Breast epithelium (tissue), 4 donors: ENCODE measurements at regions not wholly inside any gene's neighbourhood (a gene's known extent, or its start where the extent isn't known, plus 50 kb on each side); places are given as distances from the start of the nearest gene placed in this dataset.

Experiments
- DNase-seq, 2 donors: peaks; one replicate each; pipeline ENCODE4 v3.0.0-alpha.2; 2019; ENCODE audit warnings: low spot score in 2 of 2
- H3K27ac ChIP-seq, 2 donors: fragments of 200-600 bp; sonication (generic) in 1 of 2; one replicate each; pipeline ENCODE4 v1.5.1; 2016 to 2019; ENCODE audit warnings: mild to moderate bottlenecking in 1 of 2
- H3K27me3 ChIP-seq, 2 donors: fragments of 200-600 bp; sonication (generic) in 1 of 2; one replicate each; pipeline versions ENCODE4 v1.5.1 to v1.6.0; 2017 to 2019; ENCODE audit warnings: control low read depth in 1 of 2, mild to moderate bottlenecking in 1 of 2
- H3K36me3 ChIP-seq: fragments of 200-600 bp; one replicate; pipeline ENCODE4 v1.5.1; 2019
- H3K4me1 ChIP-seq, 2 donors: fragments of 200-600 bp; sonication (generic); one replicate each; pipeline ENCODE4 v1.5.1; 2016 to 2019; ENCODE audit warnings: control low read depth in 1 of 2
- H3K4me3 ChIP-seq, 3 donors: fragments of 200-600 bp; sonication (generic); 1 replicate in 2 of 3; 2 replicates in 1 of 3; pipeline ENCODE4 v1.5.1; 2016 to 2019; ENCODE audit warnings: mild to moderate bottlenecking in 3 of 3, moderate library complexity in 2 of 3
- H3K9me3 ChIP-seq, 2 donors: fragments of 200-600 bp; sonication (generic) in 1 of 2; one replicate each; pipeline ENCODE4 v1.5.1; 2016 to 2019; ENCODE audit warnings: control low read depth in 1 of 2
- POLR2A ChIP-seq: fragments of 450-650 bp; IDR thresholded peaks from one replicate; pipeline ENCODE4 v1.6.1; 2016; ENCODE audit warnings: antibody characterized with exemption, mild to moderate bottlenecking, moderate library complexity
- POLR2AphosphoS5 ChIP-seq, 3 donors: sonication (generic); formaldehyde crosslinking; IDR thresholded peaks; one replicate each; pipeline ENCODE4 v1.6.1; 2017; ENCODE audit warnings: antibody characterized with exemption in 3 of 3
- intact Hi-C: fragments of 100-400 bp; cut with DNase I; formaldehyde crosslinking; loops from one replicate; pipeline ENCODE4 v1.15.1; 2023; ENCODE audit warnings: low total_unique reads
- TF ChIP-seq, protein P1 (sequence below), 3 donors: fragments of 450-650 bp; IDR thresholded peaks; one replicate each; pipeline ENCODE4 v1.5.1; 2016 to 2017; ENCODE audit warnings: antibody characterized with exemption in 3 of 3, mild to moderate bottlenecking in 3 of 3, moderate library complexity in 3 of 3

DNA sequence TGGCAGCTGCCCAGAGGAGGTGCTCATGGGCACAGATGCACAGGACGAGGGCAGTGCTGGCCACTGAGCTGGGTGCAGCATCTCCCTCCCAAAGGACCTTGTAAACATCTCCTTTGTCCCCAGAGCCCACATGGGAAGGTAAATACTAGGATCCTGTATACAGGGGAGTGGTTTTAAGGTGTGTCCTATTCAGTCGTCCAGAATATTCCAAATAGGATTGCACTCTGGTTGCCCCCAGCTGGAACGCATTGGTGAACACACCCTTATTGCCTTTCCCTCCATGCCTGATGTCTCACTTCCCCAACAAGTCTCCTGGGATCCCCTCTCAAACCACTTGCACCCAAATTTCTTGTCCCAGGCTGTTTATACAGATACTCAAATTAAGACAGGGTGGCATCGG is 152.0 kb upstream of the PCBD1 start:
- H3K27ac ChIP-seq = no peak overlapping the region

DNA sequence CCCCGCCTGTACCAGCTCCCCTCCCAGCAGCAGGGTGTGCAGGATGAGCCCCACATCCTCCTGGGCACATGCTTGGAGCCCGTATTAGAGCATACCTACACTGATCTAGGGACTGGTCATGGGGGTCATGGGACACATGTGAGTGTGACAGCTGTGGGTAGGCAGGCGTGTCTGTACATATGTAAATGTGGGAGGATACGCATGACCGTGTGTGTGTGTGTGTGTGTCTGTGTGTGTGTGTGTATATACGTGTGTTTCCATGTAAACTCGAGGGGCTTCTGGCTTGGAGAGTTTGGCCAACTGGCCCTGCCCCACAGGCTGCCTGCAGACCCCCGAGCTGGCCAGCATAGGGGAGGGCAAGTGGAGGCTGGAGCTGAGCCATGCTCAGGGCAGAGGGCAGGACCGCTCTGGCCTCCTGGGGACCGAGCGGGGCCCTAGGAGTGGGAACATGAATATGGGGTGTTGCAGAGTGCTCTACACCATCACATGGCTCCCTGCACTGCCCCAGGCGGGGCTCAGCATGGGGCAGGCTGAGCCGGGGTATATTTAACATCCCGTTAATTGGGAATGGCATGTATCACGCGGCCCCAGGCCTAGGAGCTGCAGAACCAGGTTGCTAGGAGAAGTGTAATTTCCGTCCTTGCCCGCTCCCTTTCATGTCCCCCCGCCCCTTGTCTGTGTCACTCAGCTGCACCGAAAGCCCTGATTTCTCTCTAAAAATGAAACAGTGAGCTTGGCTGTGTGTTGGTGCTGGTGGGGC is 152.7 kb upstream of the PCBD1 start:
- intact Hi-C loops = no loop called here
- Histone ChIP-seq H3K9me3 (no peaks in the 10 kb centered on the region), H3K27me3 (no peaks in the 10 kb centered on the region), H3K4me1 (no peaks in the 10 kb centered on the region), H3K4me3 (no peak overlapping the region), H3K27ac (no peak overlapping the region), H3K36me3 (no peaks in the 10 kb centered on the region)
- TF ChIP-seq POLR2A = no peak
- TF ChIP-seq POLR2AphosphoS5 (IDR thresholded peaks at IDR 0.05) = no peak
- TF ChIP-seq, protein P1, sequence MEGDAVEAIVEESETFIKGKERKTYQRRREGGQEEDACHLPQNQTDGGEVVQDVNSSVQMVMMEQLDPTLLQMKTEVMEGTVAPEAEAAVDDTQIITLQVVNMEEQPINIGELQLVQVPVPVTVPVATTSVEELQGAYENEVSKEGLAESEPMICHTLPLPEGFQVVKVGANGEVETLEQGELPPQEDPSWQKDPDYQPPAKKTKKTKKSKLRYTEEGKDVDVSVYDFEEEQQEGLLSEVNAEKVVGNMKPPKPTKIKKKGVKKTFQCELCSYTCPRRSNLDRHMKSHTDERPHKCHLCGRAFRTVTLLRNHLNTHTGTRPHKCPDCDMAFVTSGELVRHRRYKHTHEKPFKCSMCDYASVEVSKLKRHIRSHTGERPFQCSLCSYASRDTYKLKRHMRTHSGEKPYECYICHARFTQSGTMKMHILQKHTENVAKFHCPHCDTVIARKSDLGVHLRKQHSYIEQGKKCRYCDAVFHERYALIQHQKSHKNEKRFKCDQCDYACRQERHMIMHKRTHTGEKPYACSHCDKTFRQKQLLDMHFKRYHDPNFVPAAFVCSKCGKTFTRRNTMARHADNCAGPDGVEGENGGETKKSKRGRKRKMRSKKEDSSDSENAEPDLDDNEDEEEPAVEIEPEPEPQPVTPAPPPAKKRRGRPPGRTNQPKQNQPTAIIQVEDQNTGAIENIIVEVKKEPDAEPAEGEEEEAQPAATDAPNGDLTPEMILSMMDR (IDR thresholded peaks at IDR 0.05) = no peak
- DNase-seq = no peak

More for the DNA sequence above, 152.0 kb upstream of the PCBD1 start:
- Histone ChIP-seq H3K27me3 (no peaks in the 10 kb centered on the region), H3K36me3 (no peaks in the 10 kb centered on the region), H3K4me3 (no peak overlapping the region), H3K4me1 (no peaks in the 10 kb centered on the region), H3K9me3 (no peaks in the 10 kb centered on the region)
- no peak for TF ChIP-seq POLR2AphosphoS5 (IDR thresholded peaks at IDR 0.05)
- intact Hi-C loops = no loop called here
- DNase-seq = no peak

DNA sequence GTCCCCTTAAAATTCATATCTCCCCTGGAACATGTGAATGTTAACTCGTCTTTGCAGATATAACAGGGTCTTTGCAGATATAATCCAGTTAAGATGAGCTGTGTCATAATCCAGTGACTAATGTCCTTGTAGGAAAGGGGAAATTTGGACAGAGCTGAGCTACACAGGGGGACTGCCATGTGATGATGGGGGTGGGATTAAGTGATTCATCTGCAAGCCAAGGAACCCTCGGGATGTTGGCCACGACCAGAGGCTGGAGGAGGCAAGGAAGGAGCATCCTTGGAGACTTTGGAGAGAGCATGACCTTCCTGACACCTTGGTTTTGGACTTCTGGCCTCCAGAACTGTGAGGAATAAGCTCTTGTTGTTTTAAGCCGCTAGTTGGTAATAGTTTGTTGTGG is 153.9 kb upstream of the PCBD1 start:
- no peak overlapping the region for H3K27ac ChIP-seq
- H3K36me3 ChIP-seq = no peaks in the 10 kb centered on the region
- TF ChIP-seq, protein P1 (IDR thresholded peaks at IDR 0.05) = no peak
- TF ChIP-seq POLR2AphosphoS5 (IDR thresholded peaks at IDR 0.05) (no peak), POLR2A (no peak)
- H3K27me3 ChIP-seq = no peaks in the 10 kb centered on the region
- H3K4me3 ChIP-seq = no peak overlapping the region
- intact Hi-C loops = no loop called here
- H3K9me3 ChIP-seq = no peaks in the 10 kb centered on the region
- DNase-seq = no peak
- H3K4me1 ChIP-seq = no peaks in the 10 kb centered on the region

DNA sequence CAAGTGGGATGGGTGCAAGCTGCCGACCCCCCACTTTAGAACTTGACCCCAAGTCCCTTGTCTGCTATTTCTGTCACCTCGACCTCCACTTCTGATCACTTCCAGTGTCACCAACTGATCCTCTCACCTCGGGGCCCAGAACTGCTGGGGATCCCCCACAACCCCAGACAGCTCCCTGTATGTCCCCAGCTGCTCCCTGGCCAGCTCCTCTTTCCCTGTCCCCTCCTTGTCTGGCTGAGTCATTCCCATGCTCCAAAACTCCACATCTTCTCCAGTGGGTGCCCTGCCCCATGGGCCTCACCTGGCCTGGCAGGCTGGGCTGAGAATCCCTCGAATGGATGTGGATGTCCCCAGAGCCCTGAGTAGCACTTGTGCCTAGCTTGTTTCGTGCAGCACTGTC is 154.3 kb upstream of the PCBD1 start:
- Histone ChIP-seq H3K27me3 (no peaks in the 10 kb centered on the region), H3K36me3 (no peaks in the 10 kb centered on the region), H3K27ac (no peak overlapping the region), H3K4me3 (no peak overlapping the region), H3K4me1 (no peaks in the 10 kb centered on the region), H3K9me3 (no peaks in the 10 kb centered on the region)
- no peak for DNase-seq
- TF ChIP-seq, protein P1 (IDR thresholded peaks at IDR 0.05) = no peak
- TF ChIP-seq POLR2A (no peak), POLR2AphosphoS5 (IDR thresholded peaks at IDR 0.05) (no peak)
- intact Hi-C loops = no loop called here

DNA sequence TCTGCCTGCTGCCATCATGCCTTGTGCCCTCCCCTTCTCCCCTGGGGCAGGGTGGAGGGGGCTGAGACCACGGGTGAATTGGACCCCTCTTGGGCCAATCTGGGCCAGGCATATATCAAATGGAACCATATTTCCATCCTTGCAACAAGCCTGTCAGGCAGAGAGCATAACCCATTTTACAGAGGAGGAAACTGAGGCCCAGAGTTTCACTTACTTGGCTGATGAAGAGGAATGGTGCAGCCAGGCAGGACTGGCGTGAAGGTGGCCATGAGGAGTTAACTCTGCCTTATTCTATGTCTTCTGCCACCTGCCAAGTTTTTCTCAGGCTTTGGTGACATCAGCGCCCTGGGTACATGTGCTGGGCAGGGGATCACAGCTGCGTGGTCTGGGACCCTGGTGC is 155.5 kb upstream of the PCBD1 start:
- Histone ChIP-seq H3K9me3 (no peaks in the 10 kb centered on the region), H3K27ac (no peak overlapping the region), H3K4me1 (no peaks in the 10 kb centered on the region), H3K27me3 (no peaks in the 10 kb centered on the region), H3K4me3 (no peak overlapping the region), H3K36me3 (no peaks in the 10 kb centered on the region)
- TF ChIP-seq POLR2AphosphoS5 (IDR thresholded peaks at IDR 0.05) (no peak), POLR2A (no peak)
- TF ChIP-seq, protein P1 (IDR thresholded peaks at IDR 0.05) = no peak
- DNase-seq = no peak
- intact Hi-C loops = no loop called here
